ENCODE measurements at regions not wholly inside any gene's neighbourhood (a gene's known extent, or its start where the extent isn't known, plus 50 kb on each side); places are given as distances from the start of the nearest gene placed in this dataset.

DNA sequence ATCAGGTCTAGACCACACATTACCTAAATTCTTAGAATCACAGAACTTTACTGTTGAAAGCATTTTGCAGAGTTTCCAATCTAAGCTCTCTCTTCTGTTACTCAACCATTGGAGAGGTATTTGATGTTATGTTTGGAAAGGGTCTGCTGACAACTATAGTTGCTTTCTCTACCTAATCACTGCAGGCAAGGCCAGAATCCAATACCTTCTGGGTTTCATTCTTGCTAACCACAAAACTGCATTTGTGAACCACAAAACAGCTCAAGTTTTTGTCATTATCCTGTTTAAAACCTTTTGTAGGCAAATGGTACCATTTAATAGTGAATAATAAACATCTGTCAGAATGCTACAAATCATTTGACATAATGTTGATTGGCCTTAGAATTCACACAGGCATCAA, 380.1 kb downstream of the GASK1B start:
- Histone ChIP-seq H3K9me3 (no peaks in the 10 kb centered on the region), H3K27me3 (no peaks in the 10 kb centered on the region), H3K4me1 (no peaks in the 10 kb centered on the region), H3K27ac (no peak overlapping the region), H3K4me3 (no peak overlapping the region), H3K36me3 (no peaks in the 10 kb centered on the region)
- no peak for DNase-seq
- TF ChIP-seq CTCF (IDR thresholded peaks at IDR 0.05) (no peak), POLR2A (IDR thresholded peaks at IDR 0.05) (no peak), POLR2AphosphoS5 (IDR thresholded peaks at IDR 0.05) (no peak), EP300 (IDR thresholded peaks at IDR 0.05) (no peak)
- intact Hi-C loops (cut with DNase I): no loop called here

DNA sequence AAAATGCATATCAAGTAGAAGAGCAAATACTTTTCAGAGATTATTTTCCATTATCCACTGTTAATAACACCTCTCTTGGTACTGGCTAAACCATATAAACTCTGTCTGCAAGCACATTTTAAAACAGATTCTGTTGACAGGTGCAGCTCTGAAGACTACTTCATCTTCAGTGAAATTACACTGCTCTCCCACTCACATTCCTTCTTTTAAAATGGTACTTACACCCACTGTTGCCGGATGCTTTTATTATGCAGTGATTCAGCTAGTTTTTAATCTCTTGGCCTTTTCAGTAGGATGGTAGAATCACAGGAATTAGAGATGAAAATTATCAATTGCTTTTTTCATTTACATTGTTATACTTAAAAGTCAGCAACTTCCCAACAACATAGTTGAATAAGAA, 381.6 kb downstream of the GASK1B start:
- Histone ChIP-seq H3K36me3 (no peaks in the 10 kb centered on the region), H3K4me1 (no peaks in the 10 kb centered on the region), H3K4me3 (no peak overlapping the region), H3K27me3 (no peaks in the 10 kb centered on the region), H3K9me3 (no peaks in the 10 kb centered on the region), H3K27ac (no peak overlapping the region)
- TF ChIP-seq CTCF (IDR thresholded peaks at IDR 0.05) (no peak), EP300 (IDR thresholded peaks at IDR 0.05) (no peak), POLR2A (IDR thresholded peaks at IDR 0.05) (no peak), POLR2AphosphoS5 (IDR thresholded peaks at IDR 0.05) (no peak)
- WGBS, 2 donors: 86 to 90% methylated on average over 1 of the region's 1 CpG
- no peak for DNase-seq
- intact Hi-C loops (cut with DNase I): no loop called here

- Histone ChIP-seq H3K36me3 (no peaks in the 10 kb centered on the region), H3K27me3 (no peaks in the 10 kb centered on the region), H3K4me3 (no peak overlapping the region), H3K9me3 (no peaks in the 10 kb centered on the region), H3K4me1 (no peaks in the 10 kb centered on the region), H3K27ac (no peak overlapping the region)
- TF ChIP-seq CTCF (IDR thresholded peaks at IDR 0.05) (no peak), POLR2AphosphoS5 (IDR thresholded peaks at IDR 0.05) (no peak), POLR2A (IDR thresholded peaks at IDR 0.05) (no peak), EP300 (IDR thresholded peaks at IDR 0.05) (no peak)
- intact Hi-C loops (cut with DNase I): no loop called here
- 83 to 86% methylated on average over 2 of the region's 2 CpGs for WGBS, 2 donors
- no peak for DNase-seq
Observed at GRCh38 chr4:157787618-157788017, 385.2 kb downstream of the GASK1B start.

DNA sequence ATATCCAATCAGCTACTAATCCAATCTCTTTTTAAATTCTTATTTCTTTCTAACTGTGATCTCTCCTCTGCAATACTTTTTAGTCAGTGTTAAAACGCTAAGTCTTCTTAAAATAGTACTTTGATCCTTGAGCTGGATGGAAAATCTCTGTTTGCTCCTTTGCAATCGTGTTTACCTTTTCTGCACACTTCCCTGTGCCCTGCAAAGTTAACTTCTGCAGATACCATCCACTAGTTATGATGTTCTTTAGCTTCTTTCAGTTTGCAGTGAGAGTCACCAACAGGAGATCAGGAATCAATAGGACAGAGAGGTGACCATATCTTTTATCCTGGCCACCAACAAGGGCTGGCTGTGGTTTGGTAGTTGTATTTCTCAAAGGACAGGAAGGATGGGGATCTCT, 391.5 kb downstream of the GASK1B start:
- Histone ChIP-seq H3K27me3 (no peaks in the 10 kb centered on the region), H3K27ac (no peak overlapping the region), H3K9me3 (no peaks in the 10 kb centered on the region), H3K36me3 (no peaks in the 10 kb centered on the region), H3K4me3 (no peak overlapping the region), H3K4me1 (no peaks in the 10 kb centered on the region)
- DNase-seq: no peak
- intact Hi-C loops (cut with DNase I): no loop called here
- 25 to 64% methylated on average over 2 of the region's 2 CpGs for WGBS, 2 donors
- TF ChIP-seq POLR2A (IDR thresholded peaks at IDR 0.05): no peak
- no peak for TF ChIP-seq CTCF (IDR thresholded peaks at IDR 0.05)
- no peak for TF ChIP-seq POLR2AphosphoS5 (IDR thresholded peaks at IDR 0.05)
- no peak for TF ChIP-seq EP300 (IDR thresholded peaks at IDR 0.05)

GRCh38 chr4:157779081-157779480, 393.7 kb downstream of the GASK1B start:
- Histone ChIP-seq H3K4me3 (no peak overlapping the region), H3K4me1 (no peaks in the 10 kb centered on the region), H3K36me3 (no peaks in the 10 kb centered on the region), H3K27me3 (no peaks in the 10 kb centered on the region), H3K27ac (no peak overlapping the region), H3K9me3 (no peaks in the 10 kb centered on the region)
- intact Hi-C loops (cut with DNase I): no loop called here
- DNase-seq: no peak
- TF ChIP-seq POLR2A (IDR thresholded peaks at IDR 0.05) (no peak), EP300 (IDR thresholded peaks at IDR 0.05) (no peak), CTCF (IDR thresholded peaks at IDR 0.05) (no peak), POLR2AphosphoS5 (IDR thresholded peaks at IDR 0.05) (no peak)
- 72 to 73% methylated on average over 1 of the region's 1 CpG for WGBS, 2 donors

All from sigmoid colon (tissue), 6 donors.